Loucy (cell line): ENCODE measurements at regions not wholly inside any gene's neighbourhood (a gene's known extent, or its start where the extent isn't known, plus 50 kb on each side); places are given as distances from the start of the nearest gene placed in this dataset.

Experiments used
- EZH2phosphoT487 ChIP-seq: fragments of 200-600 bp; IDR thresholded peaks from 2 replicates; pipeline ENCODE4 v1.6.1; 2018; ENCODE audit warnings: antibody characterized with exemption, mild to moderate bottlenecking, moderate library complexity, borderline replicate concordance
- TF ChIP-seq, protein P1 (sequence below): fragments of 200-600 bp; sonication (generic); conservative IDR thresholded peaks from 2 replicates; pipeline ENCODE4 v1.5.1; 2014; ENCODE audit warnings: mild to moderate bottlenecking, antibody characterized with exemption, low read length

DNA sequence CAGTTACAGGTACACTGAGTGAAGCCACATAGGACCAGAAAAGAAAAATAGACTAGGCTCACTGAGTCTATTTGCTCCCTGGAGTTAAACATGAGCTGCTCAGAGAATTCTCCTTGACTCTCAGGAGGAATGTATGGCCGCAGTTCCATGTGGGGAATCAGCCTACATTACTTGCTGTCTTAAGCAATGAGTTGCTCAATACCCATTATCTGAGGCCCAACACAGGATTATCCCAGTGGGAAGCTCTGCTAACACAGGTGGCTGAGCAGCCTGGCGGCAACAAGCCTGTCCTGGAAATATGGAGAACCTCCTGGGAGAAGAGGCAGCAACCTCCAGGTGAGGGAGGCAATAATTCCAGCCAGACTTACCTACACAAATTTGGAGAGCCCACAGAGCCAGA is 177.5 kb upstream of the NREP start:
- TF ChIP-seq, protein P1, sequence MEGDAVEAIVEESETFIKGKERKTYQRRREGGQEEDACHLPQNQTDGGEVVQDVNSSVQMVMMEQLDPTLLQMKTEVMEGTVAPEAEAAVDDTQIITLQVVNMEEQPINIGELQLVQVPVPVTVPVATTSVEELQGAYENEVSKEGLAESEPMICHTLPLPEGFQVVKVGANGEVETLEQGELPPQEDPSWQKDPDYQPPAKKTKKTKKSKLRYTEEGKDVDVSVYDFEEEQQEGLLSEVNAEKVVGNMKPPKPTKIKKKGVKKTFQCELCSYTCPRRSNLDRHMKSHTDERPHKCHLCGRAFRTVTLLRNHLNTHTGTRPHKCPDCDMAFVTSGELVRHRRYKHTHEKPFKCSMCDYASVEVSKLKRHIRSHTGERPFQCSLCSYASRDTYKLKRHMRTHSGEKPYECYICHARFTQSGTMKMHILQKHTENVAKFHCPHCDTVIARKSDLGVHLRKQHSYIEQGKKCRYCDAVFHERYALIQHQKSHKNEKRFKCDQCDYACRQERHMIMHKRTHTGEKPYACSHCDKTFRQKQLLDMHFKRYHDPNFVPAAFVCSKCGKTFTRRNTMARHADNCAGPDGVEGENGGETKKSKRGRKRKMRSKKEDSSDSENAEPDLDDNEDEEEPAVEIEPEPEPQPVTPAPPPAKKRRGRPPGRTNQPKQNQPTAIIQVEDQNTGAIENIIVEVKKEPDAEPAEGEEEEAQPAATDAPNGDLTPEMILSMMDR = no peak
- no peak for TF ChIP-seq EZH2phosphoT487
